ENCODE measurements at regions not wholly inside any gene's neighbourhood (a gene's known extent, or its start where the extent isn't known, plus 50 kb on each side); places are given as distances from the start of the nearest gene placed in this dataset.

- H3K9me3 Mint-ChIP-seq: no peaks in the 10 kb centered on the region
- no peak overlapping the region for H3K4me3 Mint-ChIP-seq
- H3K27me3 Mint-ChIP-seq (ENCODE audit: insufficient read depth): peaks cover 1% of the 10 kb centered on the region
- no peaks in the 10 kb centered on the region for H3K4me1 Mint-ChIP-seq
- no peak overlapping the region for H3K4me3 ChIP-seq (ENCODE audit: low read length)
- H3K36me3 Mint-ChIP-seq (ENCODE audit: low read depth): no peaks in the 10 kb centered on the region
- no peak for DNase-seq
- H3K4me1 ChIP-seq (ENCODE audit: control insufficient read depth, insufficient read depth, low read length): no peaks in the 10 kb centered on the region
- TF ChIP-seq CTCF (conservative IDR thresholded peaks at IDR 0.05): no peak
- H3K36me3 ChIP-seq (ENCODE audit: control insufficient read depth, insufficient read depth, low read length): no peaks in the 10 kb centered on the region
- WGBS, 2 experiments (ENCODE audit: insufficient coverage in 1 of 2, insufficient read length in 1 of 2): 94 to 100% methylated on average over 2 to 4 of the region's 4 CpGs
- no peaks in the 10 kb centered on the region for H3K9me3 ChIP-seq (ENCODE audit: control insufficient read depth, low read length)
- no peak overlapping the region for H3K9ac ChIP-seq (ENCODE audit: extremely low read depth, low read length, poor library complexity, severe bottlenecking)
- H3K27ac Mint-ChIP-seq: no peak overlapping the region
- H3K27me3 ChIP-seq (ENCODE audit: control insufficient read depth, insufficient read depth, low read length, poor library complexity, severe bottlenecking): no peaks in the 10 kb centered on the region
- no peak overlapping the region for H3K27ac ChIP-seq (ENCODE audit: low read depth, low read length)
Measured at GRCh38 chr6:4598384-4598995, 177.7 kb upstream of the CDYL start.

DNA sequence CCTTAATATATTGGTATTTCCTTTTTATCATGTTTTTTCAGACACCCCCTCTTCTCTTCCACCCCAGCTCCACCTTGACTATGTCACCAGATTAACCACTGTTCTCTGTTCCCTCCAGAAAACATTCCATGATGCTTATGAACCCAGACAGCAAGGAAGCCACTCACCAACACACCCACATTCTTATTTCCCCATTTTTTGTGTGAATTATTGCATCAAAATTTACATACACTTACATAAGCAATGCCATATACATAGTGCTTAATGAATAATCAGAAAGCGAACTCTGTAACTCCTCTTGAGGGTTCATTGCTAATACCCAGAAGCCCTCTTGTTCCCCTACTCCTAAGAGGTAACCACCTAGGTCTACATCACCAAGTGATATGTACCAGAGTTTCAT, 182.3 kb upstream of the CDYL start:
- Histone ChIP-seq H3K9ac (ENCODE audit: extremely low read depth, low read length, poor library complexity, severe bottlenecking) (no peak overlapping the region), H3K9me3 (ENCODE audit: control insufficient read depth, low read length) (no peaks in the 10 kb centered on the region), H3K4me1 (ENCODE audit: control insufficient read depth, insufficient read depth, low read length) (no peaks in the 10 kb centered on the region), H3K4me3 (ENCODE audit: low read length) (no peak overlapping the region), H3K36me3 (ENCODE audit: control insufficient read depth, insufficient read depth, low read length) (no peaks in the 10 kb centered on the region), H3K27me3 (ENCODE audit: control insufficient read depth, insufficient read depth, low read length, poor library complexity, severe bottlenecking) (no peaks in the 10 kb centered on the region), H3K27ac (ENCODE audit: low read depth, low read length) (no peak overlapping the region)
- TF ChIP-seq CTCF (conservative IDR thresholded peaks at IDR 0.05): no peak
- Mint-ChIP-seq H3K36me3 (ENCODE audit: low read depth) (no peaks in the 10 kb centered on the region), H3K27ac (no peak overlapping the region), H3K9me3 (no peaks in the 10 kb centered on the region), H3K4me1 (peaks cover 2% of the 10 kb centered on the region), H3K4me3 (no peak overlapping the region), H3K27me3 (ENCODE audit: insufficient read depth) (peaks cover 1% of the 10 kb centered on the region)
- no peak for DNase-seq
- 82 to 90% methylated on average over 1 of the region's 1 CpG for WGBS, 2 experiments (ENCODE audit: insufficient coverage in 1 of 2, insufficient read length in 1 of 2)

DNA sequence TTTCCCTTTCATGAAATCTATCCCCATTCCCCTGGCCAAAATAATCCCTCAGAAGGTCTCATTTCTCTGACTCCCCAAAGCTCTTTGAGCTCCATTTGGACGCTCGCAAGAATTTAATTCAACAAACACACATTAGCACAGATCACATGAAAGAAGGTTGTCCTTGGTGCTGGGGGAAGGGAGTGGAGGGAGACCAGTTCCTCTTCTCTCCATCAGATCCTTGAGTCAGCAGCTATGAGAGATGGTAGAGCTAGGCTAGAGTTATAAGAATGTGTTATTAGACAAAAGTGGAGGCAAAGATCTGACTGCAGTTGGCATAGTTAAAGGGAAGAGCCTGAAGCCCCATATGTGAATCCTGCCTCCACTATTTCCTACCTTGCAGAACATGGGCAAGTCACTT, 184.2 kb upstream of the CDYL start:
- Mint-ChIP-seq H3K36me3 (ENCODE audit: low read depth) (no peaks in the 10 kb centered on the region), H3K9me3 (no peaks in the 10 kb centered on the region), H3K27ac (no peak overlapping the region), H3K4me1 (peaks cover 2% of the 10 kb centered on the region), H3K4me3 (no peak overlapping the region), H3K27me3 (ENCODE audit: insufficient read depth) (peaks cover 7% of the 10 kb centered on the region)
- Histone ChIP-seq H3K27ac (ENCODE audit: low read depth, low read length) (no peak overlapping the region), H3K4me1 (ENCODE audit: control insufficient read depth, insufficient read depth, low read length) (no peaks in the 10 kb centered on the region), H3K9me3 (ENCODE audit: control insufficient read depth, low read length) (no peaks in the 10 kb centered on the region), H3K36me3 (ENCODE audit: control insufficient read depth, insufficient read depth, low read length) (no peaks in the 10 kb centered on the region), H3K9ac (ENCODE audit: extremely low read depth, low read length, poor library complexity, severe bottlenecking) (no peak overlapping the region), H3K4me3 (ENCODE audit: low read length) (no peak overlapping the region), H3K27me3 (ENCODE audit: control insufficient read depth, insufficient read depth, low read length, poor library complexity, severe bottlenecking) (no peaks in the 10 kb centered on the region)
- no peak for TF ChIP-seq CTCF (conservative IDR thresholded peaks at IDR 0.05)
- WGBS, 2 experiments (ENCODE audit: insufficient coverage in 1 of 2, insufficient read length in 1 of 2): 100% methylated on average over 2 of the region's 2 CpGs; no CpG with 5 or more reads in 1 of the 2 experiments
- no peak for DNase-seq

Data from endodermal cell (in vitro differentiated cells).